ENCODE measurements at regions not wholly inside any gene's neighbourhood (a gene's known extent, or its start where the extent isn't known, plus 50 kb on each side); places are given as distances from the start of the nearest gene placed in this dataset.
A peak's percentile ranks its signal among the peaks of the same experiment; 100 is the strongest.
"Not testable (repeated sequence)": the region's sequence is repeated elsewhere in the genome, so short reads cannot be mapped to it uniquely, and the experiment has no call there.

- ATAC-seq (replicated peaks), result peak; percentile 44 to 71
- Mint-ChIP-seq H3K4me1 (peaks cover 5 to 6% of the 10 kb centered on the region in 2 donors), H3K27ac (peak overlapping the region; percentile 63), H3K27me3 (no peaks in the 10 kb centered on the region), H3K36me3 (no peaks in the 10 kb centered on the region), H3K4me3 (no peak overlapping the region), H3K9me3 (no peaks in the 10 kb centered on the region)
- no peak for DNase-seq
Measured at GRCh38 chrX:109782994-109783700, 50.1 kb upstream of the ACSL4 start.

- ATAC-seq (replicated peaks), result no peak
- H3K27ac Mint-ChIP-seq, result no peak overlapping the region
- no peaks in the 10 kb centered on the region for H3K9me3 Mint-ChIP-seq
- H3K4me1 Mint-ChIP-seq, result peaks cover 5 to 6% of the 10 kb centered on the region in 2 donors
- no peak for DNase-seq
- no peaks in the 10 kb centered on the region for H3K36me3 Mint-ChIP-seq
- no peaks in the 10 kb centered on the region for H3K27me3 Mint-ChIP-seq
- H3K4me3 Mint-ChIP-seq, result no peak overlapping the region
Measured at GRCh38 chrX:109783701-109784079, 50.6 kb upstream of the ACSL4 start.

- DNase-seq, result no peak
- Mint-ChIP-seq H3K9me3 (no peaks in the 10 kb centered on the region), H3K4me1 (peaks cover 5 to 6% of the 10 kb centered on the region in 2 donors), H3K4me3 (no peak overlapping the region), H3K27me3 (peaks cover 2 to 3% of the 10 kb centered on the region in 2 donors), H3K36me3 (no peaks in the 10 kb centered on the region), H3K27ac (no peak overlapping the region)
- ATAC-seq (replicated peaks), result no peak
Measured at GRCh38 chrX:109785053-109785452, 52.0 kb upstream of the ACSL4 start.

GRCh38 chrX:109790511-109790910, 57.5 kb upstream of the ACSL4 start:
- H3K27ac Mint-ChIP-seq; H3K36me3 Mint-ChIP-seq; H3K4me1 Mint-ChIP-seq; ATAC-seq (replicated peaks); H3K9me3 Mint-ChIP-seq; DNase-seq; H3K4me3 Mint-ChIP-seq: not testable (repeated sequence)
- peaks cover 11 to 16% of the 10 kb centered on the region in 2 donors for H3K27me3 Mint-ChIP-seq

- H3K27ac Mint-ChIP-seq, result no peak overlapping the region
- H3K27me3 Mint-ChIP-seq, result peaks cover 11 to 25% of the 10 kb centered on the region in 2 donors
- no peaks in the 10 kb centered on the region for H3K36me3 Mint-ChIP-seq
- no peaks in the 10 kb centered on the region for H3K9me3 Mint-ChIP-seq
- no peak overlapping the region for H3K4me3 Mint-ChIP-seq
- DNase-seq (no peak), ATAC-seq (replicated peaks) (no peak)
- no peaks in the 10 kb centered on the region for H3K4me1 Mint-ChIP-seq
Measured at GRCh38 chrX:109793191-109793590, 60.1 kb upstream of the ACSL4 start.

GRCh38 chrX:109795682-109796081, 62.6 kb upstream of the ACSL4 start:
- H3K27ac Mint-ChIP-seq, result no peak overlapping the region
- no peaks in the 10 kb centered on the region for H3K36me3 Mint-ChIP-seq
- no peak for DNase-seq
- ATAC-seq (replicated peaks), result no peak
- H3K27me3 Mint-ChIP-seq, result peaks cover 5 to 20% of the 10 kb centered on the region in 2 donors
- no peaks in the 10 kb centered on the region for H3K4me1 Mint-ChIP-seq
- no peaks in the 10 kb centered on the region for H3K9me3 Mint-ChIP-seq
- H3K4me3 Mint-ChIP-seq, result no peak overlapping the region

GRCh38 chrX:109797311-109797975, 64.4 kb upstream of the ACSL4 start:
- Mint-ChIP-seq H3K27me3 (peaks cover 5 to 20% of the 10 kb centered on the region in 2 donors), H3K4me3 (no peak overlapping the region), H3K36me3 (no peaks in the 10 kb centered on the region), H3K9me3 (no peaks in the 10 kb centered on the region), H3K27ac (no peak overlapping the region), H3K4me1 (no peaks in the 10 kb centered on the region)
- DNase-seq (no peak), ATAC-seq (replicated peaks) (no peak)

- Mint-ChIP-seq H3K9me3 (no peaks in the 10 kb centered on the region), H3K4me3 (no peak overlapping the region), H3K36me3 (no peaks in the 10 kb centered on the region), H3K27me3 (peaks cover 13% of the 10 kb centered on the region in 2 donors), H3K27ac (no peak overlapping the region), H3K4me1 (no peaks in the 10 kb centered on the region)
- DNase-seq (no peak), ATAC-seq (replicated peaks) (no peak)
Measured at GRCh38 chrX:109812236-109812635, 79.2 kb upstream of the ACSL4 start.

- H3K4me3 Mint-ChIP-seq, result no peak overlapping the region
- no peaks in the 10 kb centered on the region for H3K9me3 Mint-ChIP-seq
- no peak for ATAC-seq (replicated peaks)
- H3K4me1 Mint-ChIP-seq, result no peaks in the 10 kb centered on the region
- H3K36me3 Mint-ChIP-seq, result no peaks in the 10 kb centered on the region
- H3K27ac Mint-ChIP-seq, result no peak overlapping the region
- no peak for DNase-seq
- peaks cover 13% of the 10 kb centered on the region in 2 donors for H3K27me3 Mint-ChIP-seq
Measured at GRCh38 chrX:109813236-109813635, 80.2 kb upstream of the ACSL4 start.

GRCh38 chrX:109818976-109819375, 85.9 kb upstream of the ACSL4 start:
- Mint-ChIP-seq H3K27me3 (peaks cover 13 to 17% of the 10 kb centered on the region in 2 donors), H3K27ac (no peak overlapping the region), H3K4me1 (no peaks in the 10 kb centered on the region), H3K36me3 (no peaks in the 10 kb centered on the region), H3K9me3 (no peaks in the 10 kb centered on the region), H3K4me3 (no peak overlapping the region)
- no peak for DNase-seq
- ATAC-seq (replicated peaks), result no peak

GRCh38 chrX:109822861-109823260, 89.8 kb upstream of the ACSL4 start:
- Mint-ChIP-seq H3K4me3 (no peak overlapping the region), H3K36me3 (no peaks in the 10 kb centered on the region), H3K27me3 (peaks cover 0 to 10% of the 10 kb centered on the region in 2 donors), H3K4me1 (no peaks in the 10 kb centered on the region), H3K9me3 (no peaks in the 10 kb centered on the region), H3K27ac (no peak overlapping the region)
- ATAC-seq (replicated peaks), result no peak
- no peak for DNase-seq

GRCh38 chrX:109826954-109827708, 94.1 kb upstream of the ACSL4 start:
- Mint-ChIP-seq H3K27me3 (peaks cover 0 to 5% of the 10 kb centered on the region in 2 donors), H3K4me1 (peaks cover 0 to 5% of the 10 kb centered on the region in 2 donors), H3K36me3 (no peaks in the 10 kb centered on the region), H3K9me3 (no peaks in the 10 kb centered on the region), H3K27ac (no peak overlapping the region), H3K4me3 (no peak overlapping the region)
- DNase-seq (no peak), ATAC-seq (replicated peaks) (no peak)

GRCh38 chrX:109827772-109828171, 94.7 kb upstream of the ACSL4 start:
- ATAC-seq (replicated peaks) (no peak), DNase-seq (no peak)
- H3K4me1 Mint-ChIP-seq, result peaks cover 0 to 5% of the 10 kb centered on the region in 2 donors
- no peaks in the 10 kb centered on the region for H3K36me3 Mint-ChIP-seq
- no peak overlapping the region for H3K4me3 Mint-ChIP-seq
- no peak overlapping the region for H3K27ac Mint-ChIP-seq
- no peaks in the 10 kb centered on the region for H3K9me3 Mint-ChIP-seq
- peaks cover 0 to 5% of the 10 kb centered on the region in 2 donors for H3K27me3 Mint-ChIP-seq

- Mint-ChIP-seq H3K9me3 (no peaks in the 10 kb centered on the region), H3K4me3 (no peak overlapping the region), H3K36me3 (no peaks in the 10 kb centered on the region), H3K4me1 (peaks cover 0 to 5% of the 10 kb centered on the region in 2 donors), H3K27ac (no peak overlapping the region), H3K27me3 (peaks cover 0 to 5% of the 10 kb centered on the region in 2 donors)
- ATAC-seq (replicated peaks), result no peak
- no peak for DNase-seq
Measured at GRCh38 chrX:109830157-109830703, 97.2 kb upstream of the ACSL4 start.

All from stimulated activated naive B cell treated with anti-CD40 and anti-IgM and Interleukin-4, amounts not matched to agents 10 μg/mL and 1 μg/mL and 100 μg/mL, for 72 hours (primary cell).